ENCODE measurements at regions not wholly inside any gene's neighbourhood (a gene's known extent, or its start where the extent isn't known, plus 50 kb on each side); places are given as distances from the start of the nearest gene placed in this dataset.

GRCh38 chr9:89805571-89806292, 200.9 kb downstream of the GADD45G start:
- TF ChIP-seq TCF12 (IDR thresholded peaks at IDR 0.05; ENCODE audit: low read depth) (no peak), RAD21 (IDR thresholded peaks at IDR 0.05; ENCODE audit: low read depth) (no peak), NFIC (IDR thresholded peaks at IDR 0.05) (no peak), FOXM1 (IDR thresholded peaks at IDR 0.05; ENCODE audit: borderline replicate concordance, low read depth) (no peak), MAX (IDR thresholded peaks at IDR 0.05) (no peak), YY1 (IDR thresholded peaks at IDR 0.05; ENCODE audit: low read depth) (no peak), USF1 (IDR thresholded peaks at IDR 0.05) (no peak), EGR1 (IDR thresholded peaks at IDR 0.05) (no peak)

- TF ChIP-seq TCF12 (IDR thresholded peaks at IDR 0.05; ENCODE audit: low read depth), result no peak
- TF ChIP-seq MAX (IDR thresholded peaks at IDR 0.05), result no peak
- TF ChIP-seq TEAD4 (IDR thresholded peaks at IDR 0.05), result no peak
- TF ChIP-seq EGR1 (IDR thresholded peaks at IDR 0.05), result no peak
- TF ChIP-seq YY1 (IDR thresholded peaks at IDR 0.05; ENCODE audit: low read depth), result no peak
- TF ChIP-seq RAD21 (IDR thresholded peaks at IDR 0.05; ENCODE audit: low read depth), result no peak
- TF ChIP-seq FOXM1 (IDR thresholded peaks at IDR 0.05; ENCODE audit: borderline replicate concordance, low read depth), result no peak
- no peak for TF ChIP-seq NFIC (IDR thresholded peaks at IDR 0.05)
Measured at GRCh38 chr9:89806371-89807100, 201.7 kb downstream of the GADD45G start.

GRCh38 chr9:89807101-89807395, 202.2 kb downstream of the GADD45G start:
- no peak for TF ChIP-seq NFIC (IDR thresholded peaks at IDR 0.05)
- TF ChIP-seq RAD21 (IDR thresholded peaks at IDR 0.05; ENCODE audit: low read depth), result no peak
- no peak for TF ChIP-seq ZBTB7A (IDR thresholded peaks at IDR 0.05; ENCODE audit: low read depth)
- TF ChIP-seq EP300 (IDR thresholded peaks at IDR 0.05; ENCODE audit: borderline replicate concordance), result no peak
- TF ChIP-seq TEAD4 (IDR thresholded peaks at IDR 0.05), result no peak
- TF ChIP-seq EGR1 (IDR thresholded peaks at IDR 0.05), result no peak

GRCh38 chr9:89807682-89808075, 202.9 kb downstream of the GADD45G start:
- TF ChIP-seq NFIC (IDR thresholded peaks at IDR 0.05) (no peak), EGR1 (IDR thresholded peaks at IDR 0.05) (no peak), TAF1 (IDR thresholded peaks at IDR 0.05; ENCODE audit: low read depth) (no peak)

GRCh38 chr9:89808076-89808755, 203.4 kb downstream of the GADD45G start:
- TF ChIP-seq ZBTB7A (IDR thresholded peaks at IDR 0.05; ENCODE audit: low read depth), result no peak
- no peak for TF ChIP-seq EP300 (IDR thresholded peaks at IDR 0.05; ENCODE audit: borderline replicate concordance)
- TF ChIP-seq NFIC (IDR thresholded peaks at IDR 0.05), result no peak
- no peak for TF ChIP-seq CEBPB (IDR thresholded peaks at IDR 0.05)
- no peak for TF ChIP-seq EGR1 (IDR thresholded peaks at IDR 0.05)
- TF ChIP-seq FOXM1 (IDR thresholded peaks at IDR 0.05; ENCODE audit: borderline replicate concordance, low read depth), result no peak
- TF ChIP-seq TAF1 (IDR thresholded peaks at IDR 0.05; ENCODE audit: low read depth), result no peak
- no peak for TF ChIP-seq TEAD4 (IDR thresholded peaks at IDR 0.05)
- no peak for TF ChIP-seq RAD21 (IDR thresholded peaks at IDR 0.05; ENCODE audit: low read depth)
- no peak for TF ChIP-seq YY1 (IDR thresholded peaks at IDR 0.05; ENCODE audit: low read depth)
- no peak for TF ChIP-seq USF1 (IDR thresholded peaks at IDR 0.05)
- TF ChIP-seq MAX (IDR thresholded peaks at IDR 0.05), result no peak
- TF ChIP-seq CREB1 (IDR thresholded peaks at IDR 0.05; ENCODE audit: low read depth), result no peak
- no peak for TF ChIP-seq REST (IDR thresholded peaks at IDR 0.05; ENCODE audit: low read depth)
- no peak for TF ChIP-seq TCF12 (IDR thresholded peaks at IDR 0.05; ENCODE audit: low read depth)

GRCh38 chr9:89808756-89809181, 204.0 kb downstream of the GADD45G start:
- TF ChIP-seq RAD21 (IDR thresholded peaks at IDR 0.05; ENCODE audit: low read depth) (no peak), REST (IDR thresholded peaks at IDR 0.05; ENCODE audit: low read depth) (no peak), TEAD4 (IDR thresholded peaks at IDR 0.05) (no peak), MAX (IDR thresholded peaks at IDR 0.05) (no peak), USF1 (IDR thresholded peaks at IDR 0.05) (no peak), CREB1 (IDR thresholded peaks at IDR 0.05; ENCODE audit: low read depth) (no peak), YY1 (IDR thresholded peaks at IDR 0.05; ENCODE audit: low read depth) (no peak), CEBPB (IDR thresholded peaks at IDR 0.05) (no peak), EGR1 (IDR thresholded peaks at IDR 0.05) (no peak), TCF12 (IDR thresholded peaks at IDR 0.05; ENCODE audit: low read depth) (no peak), EP300 (IDR thresholded peaks at IDR 0.05; ENCODE audit: borderline replicate concordance) (no peak), NFIC (IDR thresholded peaks at IDR 0.05) (no peak), ZBTB7A (IDR thresholded peaks at IDR 0.05; ENCODE audit: low read depth) (no peak), TAF1 (IDR thresholded peaks at IDR 0.05; ENCODE audit: low read depth) (no peak), FOXM1 (IDR thresholded peaks at IDR 0.05; ENCODE audit: borderline replicate concordance, low read depth) (no peak)
